PC-3 (cell line): ENCODE measurements at regions not wholly inside any gene's neighbourhood (a gene's known extent, or its start where the extent isn't known, plus 50 kb on each side); places are given as distances from the start of the nearest gene placed in this dataset.
A peak's percentile ranks its signal among the peaks of the same experiment; 100 is the strongest.

ENCODE experiments used
- ATAC-seq: fragments of 200-7000 bp; cut with Tn5 transposase; 2 replicates; pipeline ENCODE4 v1.9.1; 2020; ENCODE audit warnings: mild to moderate bottlenecking, moderate library complexity
- BruUV-seq: library from RNA; stranded (reverse); fragments of 400-500 nt; replicated peaks from 2 replicates; lab custom pipeline; 2021; lab: Mats Ljungman, UMichigan
- CTCF ChIA-PET: fragments of 300-600 bp; sonication (Branson Sonifier 250); formaldehyde crosslinking; loops from one replicate; lab custom pipeline; 2022; ENCODE audit warnings: antibody characterized with exemption; lab: Charles Lee
- POLR2A ChIA-PET: fragments of 300-600 bp; sonication (Branson Sonifier 250); formaldehyde crosslinking; loops from one replicate; lab custom pipeline; 2022; ENCODE audit warnings: antibody characterized with exemption; ENCODE audit not compliant: unreplicated experiment; lab: Charles Lee
- DNase-seq: peaks from one replicate; pipeline ENCODE4 v3.0.0-alpha.2; 2015
- H2AFZ ChIP-seq: fragments of 300-600 bp; sonication (generic); 2 replicates; pipeline ENCODE4 v1.6.0; 2016; ENCODE audit warnings: antibody characterized with exemption, low read length
- H3F3A ChIP-seq: fragments of 300-600 bp; sonication (generic); one replicate; pipeline ENCODE4 v1.6.0; 2017; ENCODE audit warnings: antibody characterized with exemption, low read length, control low read depth, mild to moderate bottlenecking; ENCODE audit not compliant: unreplicated experiment
- H3K27ac ChIP-seq: fragments of 300-600 bp; sonication (generic); 2 replicates; pipeline ENCODE4 v1.5.1; 2016; ENCODE audit warnings: mild to moderate bottlenecking, low read length
- H3K27me3 ChIP-seq: fragments of 300-600 bp; sonication (generic); 2 replicates; pipeline ENCODE4 v1.6.1; 2016; ENCODE audit warnings: low read length, mixed read lengths
- H3K36me3 ChIP-seq: fragments of 300-600 bp; sonication (generic); 2 replicates; pipeline ENCODE4 v1.6.1; 2016; ENCODE audit warnings: low read depth, mixed run types, low read length, mixed read lengths
- H3K4me1 ChIP-seq: fragments of 300-600 bp; sonication (generic); 2 replicates; pipeline ENCODE4 v1.5.1; 2016; ENCODE audit warnings: low read length; ENCODE audit not compliant: insufficient read depth
- H3K4me2 ChIP-seq: fragments of 300-600 bp; sonication (generic); 2 replicates; pipeline ENCODE4 v1.6.0; 2016; ENCODE audit warnings: low read length
- H3K4me3 ChIP-seq: fragments of 300-600 bp; sonication (generic); 2 replicates; pipeline ENCODE4 v1.5.1; 2016; ENCODE audit warnings: mild to moderate bottlenecking, low read length, mixed read lengths
- H3K79me2 ChIP-seq: fragments of 300-600 bp; sonication (generic); 2 replicates; pipeline ENCODE4 v1.6.1; 2017; ENCODE audit warnings: low read length, mixed read lengths
- H3K9ac ChIP-seq: fragments of 300-600 bp; sonication (generic); 2 replicates; pipeline ENCODE4 v1.6.0; 2016; ENCODE audit warnings: mild to moderate bottlenecking, low read length
- H3K9me2 ChIP-seq: fragments of 300-600 bp; sonication (generic); replicated peaks from 2 replicates; pipeline ENCODE4 v1.6.1; 2016; ENCODE audit warnings: mixed run types, low read length, mixed read lengths
- H3K9me3 ChIP-seq: fragments of 300-600 bp; sonication (generic); 2 replicates; pipeline ENCODE4 v1.6.1; 2016; ENCODE audit warnings: low read length, mixed read lengths
- H4K20me1 ChIP-seq: fragments of 300-600 bp; sonication (generic); 2 replicates; pipeline ENCODE4 v1.6.1; 2016; ENCODE audit warnings: low read length, mixed read lengths
- CTCF ChIP-seq: fragments of 300-600 bp; sonication (generic); conservative IDR thresholded peaks from 2 replicates; pipeline ENCODE4 v1.5.1; 2017; ENCODE audit warnings: antibody characterized with exemption, low read depth, mild to moderate bottlenecking, low read length
- EZH2 ChIP-seq: fragments of 300-600 bp; sonication (generic); IDR thresholded peaks from one replicate; pipeline ENCODE4 v1.6.1; 2017; ENCODE audit warnings: antibody characterized with exemption, mild to moderate bottlenecking, low read length; ENCODE audit not compliant: unreplicated experiment
- EZH2phosphoT487 ChIP-seq: fragments of 300-600 bp; sonication (generic); IDR thresholded peaks from 2 replicates; pipeline ENCODE4 v1.6.1; 2018; ENCODE audit warnings: mild to moderate bottlenecking, antibody characterized with exemption, low read length, borderline replicate concordance
- intact Hi-C: fragments of 100-400 bp; cut with micrococcal nuclease; formaldehyde crosslinking; loops from 2 replicates; pipeline ENCODE4 v1.9.0; 2023

DNA sequence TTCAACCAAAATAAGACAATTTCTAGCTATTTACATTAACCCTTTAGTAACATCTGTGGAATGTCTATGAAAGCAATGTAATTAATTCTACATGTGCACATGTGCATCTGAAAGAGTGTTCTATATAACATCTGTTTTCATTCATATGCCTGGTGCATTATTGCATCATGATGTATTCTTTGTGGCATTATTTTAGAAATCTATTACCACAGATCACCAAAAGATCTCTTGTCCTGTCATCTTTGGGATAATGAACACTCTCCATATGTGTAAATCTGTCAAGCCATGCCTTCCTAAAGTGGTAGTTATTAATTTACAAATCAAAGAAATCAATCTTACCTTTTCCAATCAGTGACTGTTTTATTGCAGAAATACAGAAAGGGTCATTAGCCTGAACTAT is 86.9 kb downstream of the TRIB2 start:
- POLR2A ChIA-PET, result no interaction called here
- CTCF ChIA-PET, result no interaction called here
- intact Hi-C loops, result no loop called here

GRCh38 chr2:12804091-12804856 is 87.5 kb downstream of the TRIB2 start:
- Histone ChIP-seq H3K79me2 (no peaks in the 10 kb centered on the region), H2AFZ (no peak overlapping the region), H3K9me2 (no peaks in the 10 kb centered on the region), H3K4me2 (no peak overlapping the region), H3F3A (no peaks in the 10 kb centered on the region), H3K27me3 (no peaks in the 10 kb centered on the region), H4K20me1 (no peaks in the 10 kb centered on the region), H3K4me1 (no peaks in the 10 kb centered on the region), H3K4me3 (no peak overlapping the region), H3K9me3 (0 out of 2 replicates have a peak, but pooled peaks cover 5% of the 10 kb centered on the region), H3K27ac (no peak overlapping the region), H3K9ac (no peak overlapping the region), H3K36me3 (0 out of 2 replicates have a peak, but pooled peaks cover 6% of the 10 kb centered on the region)
- POLR2A ChIA-PET, result no interaction called here
- CTCF ChIA-PET, result no interaction called here
- DNase-seq, result no peak
- intact Hi-C loops, result no loop called here
- BruUV-seq, result no TSS peak
- no peak for TF ChIP-seq EZH2
- peak; percentile 31; the same call in 1 of the 2 replicates for TF ChIP-seq CTCF
- ATAC-seq, result no peak

More for the DNA sequence above, 86.9 kb downstream of the TRIB2 start:
- no peak overlapping the region for H3K27ac ChIP-seq
- H3K9ac ChIP-seq, result no peak overlapping the region
- no peak for ATAC-seq
- H3K9me3 ChIP-seq, result 0 out of 2 replicates have a peak, but pooled peaks cover 5% of the 10 kb centered on the region
- H2AFZ ChIP-seq, result no peak overlapping the region
- TF ChIP-seq EZH2phosphoT487 (no peak), CTCF (no peak), EZH2 (no peak)
- no peak for DNase-seq
- H3F3A ChIP-seq, result no peaks in the 10 kb centered on the region
- no peaks in the 10 kb centered on the region for H3K9me2 ChIP-seq
- BruUV-seq, result no TSS peak
- no peaks in the 10 kb centered on the region for H3K27me3 ChIP-seq
- no peaks in the 10 kb centered on the region for H3K4me1 ChIP-seq
- no peaks in the 10 kb centered on the region for H4K20me1 ChIP-seq
- H3K36me3 ChIP-seq, result 0 out of 2 replicates have a peak, but pooled peaks cover 6% of the 10 kb centered on the region
- no peak overlapping the region for H3K4me3 ChIP-seq
- no peaks in the 10 kb centered on the region for H3K79me2 ChIP-seq
- H3K4me2 ChIP-seq, result no peak overlapping the region

GRCh38 chr2:12805033-12805432 is 88.3 kb downstream of the TRIB2 start:
- CTCF ChIA-PET, result no interaction called here
- POLR2A ChIA-PET, result no interaction called here

More at GRCh38 chr2:12805033-12805432, 88.3 kb downstream of the TRIB2 start:
- Histone ChIP-seq H3K4me3 (no peak overlapping the region), H3K4me2 (no peak overlapping the region), H3K9me3 (0 out of 2 replicates have a peak, but pooled peaks cover 5% of the 10 kb centered on the region), H3K36me3 (0 out of 2 replicates have a peak, but pooled peaks cover 6% of the 10 kb centered on the region), H3K9me2 (no peaks in the 10 kb centered on the region), H3K9ac (no peak overlapping the region), H2AFZ (no peak overlapping the region), H3K79me2 (no peaks in the 10 kb centered on the region), H4K20me1 (no peaks in the 10 kb centered on the region), H3K27me3 (no peaks in the 10 kb centered on the region), H3F3A (no peaks in the 10 kb centered on the region), H3K27ac (no peak overlapping the region), H3K4me1 (no peaks in the 10 kb centered on the region)
- ATAC-seq, result no peak
- TF ChIP-seq CTCF (no peak), EZH2phosphoT487 (no peak), EZH2 (no peak)
- no peak for DNase-seq
- intact Hi-C loops, result no loop called here
- no TSS peak for BruUV-seq
